ENCODE measurements at regions not wholly inside any gene's neighbourhood (a gene's known extent, or its start where the extent isn't known, plus 50 kb on each side); places are given as distances from the start of the nearest gene placed in this dataset.

- TF ChIP-seq POLR2A (IDR thresholded peaks at IDR 0.05; ENCODE audit: low read depth, low read length) (no peak), POLR2AphosphoS5 (IDR thresholded peaks at IDR 0.05; ENCODE audit: low read depth, low read length) (no peak), TAF1 (IDR thresholded peaks at IDR 0.05; ENCODE audit: borderline replicate concordance, low read depth, low read length) (no peak)
These were observed 409.9 kb upstream of the C1orf87 start for GRCh38 chr1:60483509-60483908.

Measured in GM12892 (cell line).